GM21737 (cell line): ENCODE measurements at regions not wholly inside any gene's neighbourhood (a gene's known extent, or its start where the extent isn't known, plus 50 kb on each side); places are given as distances from the start of the nearest gene placed in this dataset.
"Not testable (repeated sequence)": the region's sequence is repeated elsewhere in the genome, so short reads cannot be mapped to it uniquely, and the experiment has no call there.

ENCODE experiments used
- ATAC-seq: cut with Tn5 transposase; IDR thresholded peaks from one replicate; pipeline ENCODE4 v1.9.1; 2021; ENCODE audit warnings: mild to moderate bottlenecking, moderate library complexity; ENCODE audit not compliant: unreplicated experiment

- ATAC-seq = not testable (repeated sequence)
These were observed 189.4 kb downstream of the TTC6 start for GRCh38 chr14:37784827-37785223.

- not testable (repeated sequence) for ATAC-seq
These were observed 189.9 kb downstream of the TTC6 start for GRCh38 chr14:37785298-37785697.

- ATAC-seq = not testable (repeated sequence)
These were observed 190.7 kb downstream of the TTC6 start for GRCh38 chr14:37786114-37786625.

- ATAC-seq = no peak
These were observed 192.6 kb downstream of the TTC6 start for GRCh38 chr14:37787879-37788494.

- no peak for ATAC-seq
These were observed 196.1 kb downstream of the TTC6 start for GRCh38 chr14:37791384-37792036.

GRCh38 chr14:37792124-37792523 lies 196.7 kb downstream of the TTC6 start:
- ATAC-seq = no peak

- no peak for ATAC-seq
These were observed 201.4 kb downstream of the TTC6 start for GRCh38 chr14:37796703-37797416.

GRCh38 chr14:37797675-37798074 lies 202.2 kb downstream of the TTC6 start:
- ATAC-seq = no peak

GRCh38 chr14:37807722-37808121 lies 212.3 kb downstream of the TTC6 start:
- ATAC-seq = no peak

GRCh38 chr14:37810094-37810801 lies 214.8 kb downstream of the TTC6 start:
- ATAC-seq = no peak

GRCh38 chr14:37813732-37814131 lies 218.3 kb downstream of the TTC6 start:
- no peak for ATAC-seq

- no peak for ATAC-seq
These were observed 220.7 kb downstream of the TTC6 start for GRCh38 chr14:37816135-37816534.

- ATAC-seq = no peak
These were observed 221.4 kb downstream of the TTC6 start for GRCh38 chr14:37816743-37817295.

GRCh38 chr14:37819155-37820015 lies 224.0 kb downstream of the TTC6 start:
- no peak for ATAC-seq

GRCh38 chr14:37820810-37821209 lies 225.4 kb downstream of the TTC6 start:
- not testable (repeated sequence) for ATAC-seq

- no peak for ATAC-seq
These were observed 229.7 kb downstream of the TTC6 start for GRCh38 chr14:37824939-37825712.

GRCh38 chr14:37826869-37827268 lies 231.4 kb downstream of the TTC6 start:
- ATAC-seq = no peak

- no peak for ATAC-seq
These were observed 234.8 kb downstream of the TTC6 start for GRCh38 chr14:37830271-37830670.

GRCh38 chr14:37834275-37834674 lies 238.8 kb downstream of the TTC6 start:
- ATAC-seq = no peak
